GM18508 (cell line): ENCODE measurements at regions not wholly inside any gene's neighbourhood (a gene's known extent, or its start where the extent isn't known, plus 50 kb on each side); places are given as distances from the start of the nearest gene placed in this dataset.

Experiments
- ATAC-seq: cut with Tn5 transposase; IDR thresholded peaks from one replicate; pipeline ENCODE4 v1.9.1; 2021; ENCODE audit warnings: moderate number of reproducible peaks; ENCODE audit not compliant: insufficient read depth, unreplicated experiment

- ATAC-seq = no peak
Measured at GRCh38 chr7:142428094-142428493, 170.2 kb upstream of the PRSS58 start.

GRCh38 chr7:142425281-142425680, 167.4 kb upstream of the PRSS58 start:
- no peak for ATAC-seq

GRCh38 chr7:142422621-142423020, 164.8 kb upstream of the PRSS58 start:
- no peak for ATAC-seq

GRCh38 chr7:142420554-142421362, 162.9 kb upstream of the PRSS58 start:
- ATAC-seq = no peak

- no peak for ATAC-seq
Measured at GRCh38 chr7:142418326-142418725, 160.5 kb upstream of the PRSS58 start.

- ATAC-seq = no peak
Measured at GRCh38 chr7:142414915-142415314, 157.1 kb upstream of the PRSS58 start.

GRCh38 chr7:142414135-142414534, 156.3 kb upstream of the PRSS58 start:
- peak; percentile 92 for ATAC-seq

GRCh38 chr7:142413280-142414000, 155.6 kb upstream of the PRSS58 start:
- no peak for ATAC-seq

- ATAC-seq = peak; percentile 41
Measured at GRCh38 chr7:142412551-142413193, 154.8 kb upstream of the PRSS58 start.

- ATAC-seq = no peak
Measured at GRCh38 chr7:142409471-142409870, 151.6 kb upstream of the PRSS58 start.

- ATAC-seq = no peak
Measured at GRCh38 chr7:142408794-142409193, 150.9 kb upstream of the PRSS58 start.

GRCh38 chr7:142407939-142408570, 150.2 kb upstream of the PRSS58 start:
- ATAC-seq = no peak

GRCh38 chr7:142405122-142405765, 147.4 kb upstream of the PRSS58 start:
- ATAC-seq = no peak

GRCh38 chr7:142401951-142402350, 144.1 kb upstream of the PRSS58 start:
- no peak for ATAC-seq

GRCh38 chr7:142400042-142400533, 142.2 kb upstream of the PRSS58 start:
- no peak for ATAC-seq

- ATAC-seq = no peak
Measured at GRCh38 chr7:142391191-142391992, 133.5 kb upstream of the PRSS58 start.

- no peak for ATAC-seq
Measured at GRCh38 chr7:142389544-142389943, 131.7 kb upstream of the PRSS58 start.

- ATAC-seq = no peak
Measured at GRCh38 chr7:142385491-142386340, 127.9 kb upstream of the PRSS58 start.
